ENCODE measurements at regions not wholly inside any gene's neighbourhood (a gene's known extent, or its start where the extent isn't known, plus 50 kb on each side); places are given as distances from the start of the nearest gene placed in this dataset.
"Not testable (repeated sequence)": the region's sequence is repeated elsewhere in the genome, so short reads cannot be mapped to it uniquely, and the experiment has no call there.

DNA sequence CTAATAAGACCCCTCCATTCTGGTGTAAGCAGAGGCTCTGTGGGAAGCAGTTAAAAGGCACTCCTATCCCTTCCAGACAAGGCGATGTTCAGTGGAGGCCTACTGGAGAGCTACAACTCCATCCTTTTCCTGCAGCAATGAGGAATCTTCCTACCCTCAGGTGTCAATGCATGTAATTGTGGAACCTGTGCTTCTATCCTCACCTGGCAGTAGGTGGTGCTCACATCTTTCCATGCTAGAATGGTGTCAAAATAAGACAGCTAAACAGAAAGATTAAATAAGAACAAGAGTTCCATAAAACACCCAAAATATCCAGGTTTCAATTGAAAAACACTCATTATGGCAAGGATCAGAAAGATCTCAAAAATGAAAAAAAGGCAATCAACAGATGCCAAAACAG is 224.6 kb downstream of the IL15 start:
- POLR2A ChIA-PET = no interaction called here
- H3K4me3 Mint-ChIP-seq = no peak overlapping the region
- ATAC-seq = no peak
- H3K27ac Mint-ChIP-seq = no peak overlapping the region
- peaks cover 0 to 9% (median 3%) of the 10 kb centered on the region in 9 donors for H3K9me3 Mint-ChIP-seq
- no peak for DNase-seq
- no peaks in the 10 kb centered on the region for H3K4me1 Mint-ChIP-seq
- no peaks in the 10 kb centered on the region for H3K36me3 Mint-ChIP-seq
- peaks cover 0 to 4% (median 0%) of the 10 kb centered on the region in 5 donors for H3K27me3 Mint-ChIP-seq

DNA sequence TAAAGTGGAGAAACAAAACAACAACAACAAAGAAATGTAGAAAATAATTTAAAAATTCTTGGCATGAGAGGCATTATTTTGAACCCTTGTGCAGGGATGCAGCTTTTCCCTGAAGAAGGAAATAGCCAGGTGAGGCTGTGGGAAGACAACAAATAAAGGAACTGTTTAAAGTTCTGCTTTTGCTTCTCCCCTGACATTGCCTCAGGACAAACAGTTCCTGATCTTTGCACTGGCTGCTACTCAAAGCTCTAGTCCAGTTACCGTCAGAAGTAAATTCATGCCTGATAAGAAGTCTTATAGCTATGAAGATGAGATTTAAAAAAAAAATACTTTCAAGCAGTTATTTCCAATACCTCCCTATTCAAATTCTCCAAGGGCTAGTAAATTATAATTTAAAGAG is 233.8 kb downstream of the IL15 start:
- H3K27me3 Mint-ChIP-seq = peaks cover 0 to 26% (median 1%) of the 10 kb centered on the region in 5 donors
- H3K4me1 Mint-ChIP-seq = no peaks in the 10 kb centered on the region
- POLR2A ChIA-PET = no interaction called here
- DNase-seq = no peak
- H3K36me3 Mint-ChIP-seq = no peaks in the 10 kb centered on the region
- H3K9me3 Mint-ChIP-seq = peaks cover 0 to 30% (median 3%) of the 10 kb centered on the region in 9 donors
- ATAC-seq = no peak
- H3K27ac Mint-ChIP-seq = no peak overlapping the region
- H3K4me3 Mint-ChIP-seq = no peak overlapping the region

DNA sequence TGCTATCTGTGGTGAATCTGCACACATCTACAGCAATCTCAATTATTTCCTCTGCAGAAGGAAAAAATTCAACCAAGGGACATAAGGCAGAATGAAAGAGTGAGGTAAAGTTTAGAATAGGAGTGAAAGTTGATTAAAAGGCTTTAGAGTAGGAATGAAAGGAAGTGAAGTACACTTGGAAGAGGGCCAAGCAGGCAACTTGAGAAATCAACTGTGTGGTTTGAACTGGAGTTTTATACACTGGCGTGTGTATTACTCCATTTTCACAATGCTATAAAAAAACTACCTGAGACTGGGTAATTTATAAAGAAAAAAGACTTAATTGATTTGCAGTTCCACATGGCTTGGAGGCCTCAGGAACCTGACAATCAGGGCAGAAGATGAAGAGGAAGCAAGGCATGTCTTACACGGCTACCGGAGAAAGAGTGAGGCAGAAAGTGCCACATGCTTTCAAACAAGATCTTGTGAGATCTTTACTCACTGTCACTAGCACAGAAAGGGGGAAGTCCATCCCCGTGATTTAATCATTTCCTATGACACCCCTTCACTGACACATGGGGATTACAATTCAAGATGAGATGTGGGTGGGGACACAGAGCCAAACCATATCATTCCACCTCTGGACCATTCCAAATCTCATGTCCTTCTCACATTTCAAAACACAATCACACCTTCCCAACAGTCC is 234.8 kb downstream of the IL15 start:
- POLR2A ChIA-PET = no interaction called here
- Mint-ChIP-seq H3K4me1 (no peaks in the 10 kb centered on the region), H3K27ac (no peak overlapping the region), H3K9me3 (peaks cover 0 to 30% (median 5%) of the 10 kb centered on the region in 9 donors), H3K36me3 (no peaks in the 10 kb centered on the region), H3K4me3 (no peak overlapping the region), H3K27me3 (peaks cover 0 to 26% (median 1%) of the 10 kb centered on the region in 5 donors)
- ATAC-seq = no peak
- DNase-seq = no peak

DNA sequence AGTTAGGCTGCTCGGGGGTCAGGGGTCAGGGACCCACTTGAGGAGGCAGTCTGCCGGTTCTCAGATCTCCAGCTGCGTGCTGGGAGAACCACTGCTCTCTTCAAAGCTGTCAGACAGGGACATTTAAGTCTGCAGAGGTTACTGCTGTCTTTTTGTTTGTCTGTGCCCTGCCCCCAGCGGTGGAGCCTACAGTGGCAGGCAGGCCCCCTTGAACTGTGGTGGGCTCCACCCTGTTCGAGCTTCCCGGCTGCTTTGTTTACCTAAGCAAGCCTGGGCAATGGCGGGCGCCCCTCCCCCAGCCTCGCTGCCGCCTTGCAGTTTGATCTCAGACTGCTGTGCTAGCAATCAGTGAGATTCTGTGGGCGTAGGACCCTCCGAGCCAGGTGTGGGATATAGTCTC is 246.3 kb downstream of the IL15 start:
- H3K4me3 Mint-ChIP-seq, H3K27ac Mint-ChIP-seq, H3K4me1 Mint-ChIP-seq, DNase-seq, ATAC-seq, POLR2A ChIA-PET, H3K27me3 Mint-ChIP-seq, H3K36me3 Mint-ChIP-seq, H3K9me3 Mint-ChIP-seq: not testable (repeated sequence)

DNA sequence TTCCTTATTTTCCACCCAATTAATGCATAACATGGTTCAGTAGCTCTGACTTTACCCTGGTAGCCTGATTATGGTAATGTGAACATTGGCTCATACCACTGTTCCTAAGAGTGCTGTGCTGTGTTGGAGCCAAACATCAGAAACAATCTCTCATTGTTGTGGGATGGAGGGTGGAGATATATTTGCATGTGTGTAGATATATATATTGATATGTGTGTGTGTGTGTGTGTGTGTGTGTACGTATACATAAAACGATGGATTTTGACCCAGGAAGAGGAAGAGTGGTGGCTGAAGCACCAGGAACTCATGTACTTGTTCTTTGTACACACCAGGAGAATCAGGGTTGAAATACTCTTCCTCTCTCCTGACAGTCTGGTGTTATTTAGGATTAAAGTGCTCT is 247.7 kb downstream of the IL15 start:
- no peaks in the 10 kb centered on the region for H3K36me3 Mint-ChIP-seq
- peaks cover 0 to 5% (median 0%) of the 10 kb centered on the region in 9 donors for H3K9me3 Mint-ChIP-seq
- DNase-seq (no peak), ATAC-seq (no peak)
- H3K27me3 Mint-ChIP-seq = peaks cover 0 to 3% (median 0%) of the 10 kb centered on the region in 5 donors
- POLR2A ChIA-PET = no interaction called here
- H3K4me3 Mint-ChIP-seq = no peak overlapping the region
- H3K4me1 Mint-ChIP-seq = no peaks in the 10 kb centered on the region
- no peak overlapping the region for H3K27ac Mint-ChIP-seq

DNA sequence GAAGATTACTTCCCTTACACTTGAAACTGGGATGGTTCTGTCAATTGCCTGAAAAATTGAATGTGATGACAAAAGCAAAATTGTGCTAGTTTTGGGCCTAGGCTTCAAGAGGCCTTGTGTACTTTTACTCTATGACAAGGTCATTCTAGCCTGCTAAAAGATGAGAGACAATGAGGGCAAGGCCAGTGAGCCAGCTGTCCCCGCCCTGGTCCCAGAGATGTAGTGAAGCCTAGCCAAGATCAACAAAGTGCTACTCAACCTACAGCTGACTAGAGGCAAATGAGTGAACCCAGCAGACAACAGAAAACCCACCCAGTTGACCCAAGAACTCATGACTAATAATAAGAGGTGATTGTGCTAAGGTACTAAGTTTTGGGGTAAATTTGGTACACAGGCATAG is 248.7 kb downstream of the IL15 start:
- no peak for ATAC-seq
- Mint-ChIP-seq H3K27me3 (peaks cover 0 to 3% (median 0%) of the 10 kb centered on the region in 5 donors), H3K9me3 (peaks cover 0 to 5% (median 0%) of the 10 kb centered on the region in 9 donors), H3K4me1 (no peaks in the 10 kb centered on the region), H3K36me3 (no peaks in the 10 kb centered on the region), H3K27ac (no peak overlapping the region), H3K4me3 (no peak overlapping the region)
- no peak for DNase-seq
- POLR2A ChIA-PET = no interaction called here

DNA sequence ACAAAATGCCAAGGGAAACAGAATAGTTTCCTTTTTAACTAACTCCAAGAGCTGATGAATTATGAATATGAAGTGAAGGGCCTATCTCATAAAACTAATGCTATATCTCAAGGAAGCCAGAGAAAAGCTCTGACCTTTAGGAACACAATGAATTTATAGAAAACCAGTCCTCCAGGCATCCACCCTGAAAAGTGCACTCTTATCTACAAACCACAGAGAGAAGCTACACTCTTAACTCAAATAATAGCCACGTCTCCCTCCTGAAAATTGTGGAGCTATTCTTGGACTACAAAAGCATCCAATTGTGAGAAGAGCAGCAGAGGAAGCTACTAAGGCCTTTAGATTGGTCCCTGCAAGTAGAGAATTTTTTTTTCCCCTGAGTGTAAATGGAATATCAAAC is 253.9 kb downstream of the IL15 start:
- DNase-seq (no peak), ATAC-seq (no peak)
- POLR2A ChIA-PET = no interaction called here
- H3K27ac Mint-ChIP-seq = no peak overlapping the region
- H3K4me3 Mint-ChIP-seq = no peak overlapping the region
- H3K27me3 Mint-ChIP-seq = no peaks in the 10 kb centered on the region
- H3K9me3 Mint-ChIP-seq = no peaks in the 10 kb centered on the region
- no peaks in the 10 kb centered on the region for H3K36me3 Mint-ChIP-seq
- no peaks in the 10 kb centered on the region for H3K4me1 Mint-ChIP-seq

DNA sequence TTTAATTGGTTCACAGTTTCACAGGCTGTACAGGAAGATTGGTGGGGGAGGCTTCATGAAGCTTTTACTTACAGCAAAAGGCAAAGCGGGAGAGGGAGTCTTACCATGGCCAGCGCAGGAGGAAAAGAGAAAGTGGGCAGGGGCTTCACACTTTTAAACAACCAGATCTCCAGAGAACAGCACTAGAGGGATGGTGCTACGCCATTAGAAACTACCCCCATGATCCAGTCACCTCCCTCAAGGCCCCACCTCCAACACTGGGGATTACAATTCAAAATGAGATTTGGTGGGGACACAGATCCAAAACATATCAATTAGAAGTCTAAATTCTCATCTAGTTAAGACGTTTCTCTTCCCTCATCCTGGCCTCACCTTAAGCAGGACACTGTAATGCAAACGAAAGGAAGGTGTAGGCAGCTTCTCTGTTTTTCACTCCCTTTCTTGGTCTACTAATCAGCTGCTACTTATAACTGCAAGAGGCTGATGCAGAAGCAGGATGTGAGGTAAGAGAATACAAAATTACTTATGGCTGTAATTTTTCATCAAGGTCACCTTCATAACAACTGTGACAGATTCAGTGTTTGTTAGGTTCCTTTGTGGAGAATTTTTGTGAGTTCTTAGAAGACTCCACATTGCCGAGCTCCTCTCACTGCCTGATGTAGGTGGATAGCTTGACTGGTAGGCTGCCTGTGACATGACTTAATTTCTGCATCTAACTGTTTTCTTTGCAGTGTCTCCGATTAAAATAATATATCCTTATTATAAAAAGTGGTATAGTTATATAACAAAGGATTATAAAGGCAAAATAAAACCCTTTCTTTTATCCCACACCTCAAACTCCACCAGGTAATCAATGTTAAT is 255.1 kb downstream of the IL15 start:
- Mint-ChIP-seq H3K27ac (no peak overlapping the region), H3K4me3 (no peak overlapping the region), H3K27me3 (no peaks in the 10 kb centered on the region), H3K36me3 (no peaks in the 10 kb centered on the region), H3K4me1 (no peaks in the 10 kb centered on the region), H3K9me3 (no peaks in the 10 kb centered on the region)
- POLR2A ChIA-PET = no interaction called here
- DNase-seq = no peak
- ATAC-seq = no peak

DNA sequence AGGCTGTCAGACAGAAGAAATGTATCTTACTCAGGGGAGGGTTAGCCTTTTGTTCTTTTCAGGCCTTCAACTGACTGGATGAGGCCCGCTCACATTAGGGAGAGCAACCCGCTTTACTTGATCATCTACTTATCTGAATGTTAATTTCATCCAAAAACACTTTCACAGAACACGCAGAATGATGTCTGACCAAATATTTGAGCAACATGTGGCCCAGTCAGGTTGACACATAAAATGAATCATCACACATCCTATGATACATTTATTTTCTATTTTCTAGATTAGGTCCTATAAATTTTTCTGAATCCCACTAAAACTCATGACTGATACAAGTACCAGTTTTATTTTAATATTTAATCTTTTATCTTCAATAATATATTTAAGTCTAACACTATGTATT is 260.3 kb downstream of the IL15 start:
- no peaks in the 10 kb centered on the region for H3K27me3 Mint-ChIP-seq
- ATAC-seq = no peak
- peaks cover 0 to 2% (median 0%) of the 10 kb centered on the region in 4 donors for H3K4me1 Mint-ChIP-seq
- H3K9me3 Mint-ChIP-seq = no peaks in the 10 kb centered on the region
- no peak overlapping the region for H3K27ac Mint-ChIP-seq
- no peaks in the 10 kb centered on the region for H3K36me3 Mint-ChIP-seq
- no peak for DNase-seq
- no peak overlapping the region for H3K4me3 Mint-ChIP-seq
- POLR2A ChIA-PET = no interaction called here

DNA sequence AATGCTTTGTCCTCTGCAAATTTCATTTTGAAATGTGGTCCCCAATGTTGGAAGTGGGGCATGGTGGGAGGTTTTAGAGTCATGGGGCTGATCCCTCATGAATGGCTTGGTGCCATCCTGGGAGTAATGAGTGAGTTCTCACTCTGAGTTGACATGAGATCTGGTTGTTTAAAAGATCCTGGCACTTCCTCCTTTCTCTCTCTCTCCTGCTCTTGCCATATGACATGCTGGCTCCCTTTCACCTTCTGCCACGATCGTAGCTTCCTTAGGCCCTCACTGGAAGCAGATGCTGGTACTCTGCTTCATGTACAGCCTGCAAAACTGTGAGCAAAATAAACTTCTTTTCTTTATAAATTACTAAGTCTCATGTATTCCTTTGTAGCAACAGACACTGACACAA is 262.0 kb downstream of the IL15 start:
- Mint-ChIP-seq H3K27me3 (peaks cover 0 to 2% (median 0%) of the 10 kb centered on the region in 5 donors), H3K9me3 (no peaks in the 10 kb centered on the region), H3K4me1 (peaks cover 0 to 2% (median 0%) of the 10 kb centered on the region in 4 donors), H3K36me3 (no peaks in the 10 kb centered on the region), H3K27ac (peak overlapping the region in 1 of 10 donors; percentile 10), H3K4me3 (no peak overlapping the region)
- POLR2A ChIA-PET = no interaction called here
- no peak for ATAC-seq
- DNase-seq = no peak

DNA sequence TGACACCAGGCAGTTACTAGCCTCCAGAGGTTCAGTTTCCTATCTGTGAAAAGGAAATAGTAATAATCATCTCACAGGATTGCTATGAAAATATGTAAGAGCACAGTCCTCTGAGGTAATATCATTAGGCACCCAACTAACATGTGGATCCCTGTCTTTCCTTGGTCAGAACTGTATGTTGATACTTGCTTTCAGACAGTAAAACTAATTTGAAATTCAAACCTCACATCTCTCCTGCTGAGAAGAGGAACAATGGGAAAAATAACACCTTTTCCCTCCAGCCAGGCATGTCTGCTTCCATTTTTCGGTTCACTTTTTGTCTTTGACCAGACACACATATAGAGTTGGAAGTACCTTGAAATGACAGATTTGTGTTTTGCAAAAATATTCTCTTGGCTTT is 262.7 kb downstream of the IL15 start:
- ATAC-seq (no peak), DNase-seq (no peak)
- POLR2A ChIA-PET = no interaction called here
- Mint-ChIP-seq H3K27ac (no peak overlapping the region), H3K27me3 (peaks cover 0 to 2% (median 0%) of the 10 kb centered on the region in 5 donors), H3K4me3 (no peak overlapping the region), H3K36me3 (no peaks in the 10 kb centered on the region), H3K4me1 (peaks cover 0 to 2% (median 0%) of the 10 kb centered on the region in 4 donors), H3K9me3 (no peaks in the 10 kb centered on the region)

DNA sequence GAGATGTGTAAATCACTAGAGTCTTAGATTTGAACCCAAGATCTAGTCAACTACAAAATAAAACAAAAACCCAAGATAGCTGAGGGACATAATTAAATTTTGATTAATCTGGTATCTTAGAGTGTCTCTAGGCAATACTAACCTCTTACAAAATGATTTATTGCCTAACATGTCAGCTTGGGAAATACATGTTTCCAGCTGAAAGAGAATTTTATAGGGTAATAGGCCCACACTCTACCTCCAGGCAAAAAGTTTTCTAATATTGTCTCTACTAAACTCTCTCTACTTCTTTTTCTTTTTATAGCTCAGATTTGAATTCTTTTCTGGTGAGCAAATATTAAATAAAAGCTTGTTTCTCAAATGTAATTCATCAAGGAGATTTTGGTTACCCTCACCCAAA is 263.2 kb downstream of the IL15 start:
- H3K4me3 Mint-ChIP-seq = no peak overlapping the region
- no peaks in the 10 kb centered on the region for H3K9me3 Mint-ChIP-seq
- POLR2A ChIA-PET = no interaction called here
- DNase-seq = no peak
- H3K27ac Mint-ChIP-seq = no peak overlapping the region
- H3K4me1 Mint-ChIP-seq = peaks cover 0 to 2% (median 0%) of the 10 kb centered on the region in 4 donors
- peaks cover 0 to 2% (median 0%) of the 10 kb centered on the region in 5 donors for H3K27me3 Mint-ChIP-seq
- no peak for ATAC-seq
- H3K36me3 Mint-ChIP-seq = no peaks in the 10 kb centered on the region

DNA sequence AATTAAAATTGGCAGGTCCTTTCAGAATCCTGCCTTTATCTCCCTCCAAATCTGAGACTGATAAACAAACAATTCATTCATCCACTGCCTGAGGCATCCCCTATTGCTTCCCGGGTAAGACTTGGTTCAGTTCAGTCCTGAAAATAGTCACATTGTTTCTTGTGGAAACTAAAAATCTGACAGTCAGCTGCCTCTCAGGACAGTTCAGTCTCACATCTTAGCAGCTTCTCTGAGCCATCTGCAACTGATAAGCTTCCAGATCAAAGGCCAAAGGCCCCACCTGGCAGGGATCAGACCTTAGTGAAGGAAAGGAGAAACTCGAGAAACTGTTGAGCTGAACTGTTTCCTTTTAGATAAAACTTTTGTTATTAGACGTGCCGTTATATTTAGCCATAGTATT is 264.5 kb downstream of the IL15 start:
- DNase-seq = no peak
- H3K27ac Mint-ChIP-seq = no peak overlapping the region
- H3K4me3 Mint-ChIP-seq = no peak overlapping the region
- no peaks in the 10 kb centered on the region for H3K9me3 Mint-ChIP-seq
- peaks cover 0 to 2% (median 0%) of the 10 kb centered on the region in 5 donors for H3K27me3 Mint-ChIP-seq
- POLR2A ChIA-PET = no interaction called here
- H3K4me1 Mint-ChIP-seq = peaks cover 0 to 2% (median 0%) of the 10 kb centered on the region in 4 donors
- ATAC-seq = no peak
- no peaks in the 10 kb centered on the region for H3K36me3 Mint-ChIP-seq

Measured in naive thymus-derived CD8-positive, alpha-beta T cell (primary cell).